Stimulated activated naive CD4-positive, alpha-beta T cell treated with Interleukin-2 at 50 U/mL for 16 hours (primary cell): ENCODE measurements at regions not wholly inside any gene's neighbourhood (a gene's known extent, or its start where the extent isn't known, plus 50 kb on each side); places are given as distances from the start of the nearest gene placed in this dataset.
"Not testable (repeated sequence)": the region's sequence is repeated elsewhere in the genome, so short reads cannot be mapped to it uniquely, and the experiment has no call there.

Source experiments
- DNase-seq: peaks from one replicate; lab custom pipeline; 2025; lab: John Stamatoyannopoulos, UW

GRCh38 chr2:220781622-220782241, 790.4 kb downstream of the EPHA4 start:
- no peak for DNase-seq

- DNase-seq, result no peak
These were observed 789.4 kb downstream of the EPHA4 start for GRCh38 chr2:220782609-220783113.

GRCh38 chr2:220783671-220784070, 788.4 kb downstream of the EPHA4 start:
- no peak for DNase-seq

GRCh38 chr2:220785178-220785577, 786.9 kb downstream of the EPHA4 start:
- no peak for DNase-seq

GRCh38 chr2:220786216-220786615, 785.9 kb downstream of the EPHA4 start:
- DNase-seq, result no peak

GRCh38 chr2:220787251-220787650, 784.9 kb downstream of the EPHA4 start:
- DNase-seq, result no peak

GRCh38 chr2:220789961-220790360, 782.1 kb downstream of the EPHA4 start:
- DNase-seq, result no peak

GRCh38 chr2:220795705-220796104, 776.4 kb downstream of the EPHA4 start:
- no peak for DNase-seq

- DNase-seq, result no peak
These were observed 761.0 kb downstream of the EPHA4 start for GRCh38 chr2:220811115-220811514.

GRCh38 chr2:220811952-220812570, 760.0 kb downstream of the EPHA4 start:
- no peak for DNase-seq

- no peak for DNase-seq
These were observed 757.7 kb downstream of the EPHA4 start for GRCh38 chr2:220814441-220814840.

GRCh38 chr2:220815698-220816097, 756.4 kb downstream of the EPHA4 start:
- DNase-seq, result no peak

- DNase-seq, result no peak
These were observed 750.4 kb downstream of the EPHA4 start for GRCh38 chr2:220821683-220822082.

GRCh38 chr2:220823590-220823989, 748.5 kb downstream of the EPHA4 start:
- DNase-seq, result not testable (repeated sequence)

- no peak for DNase-seq
These were observed 738.7 kb downstream of the EPHA4 start for GRCh38 chr2:220833446-220833845.

- DNase-seq, result no peak
These were observed 736.5 kb downstream of the EPHA4 start for GRCh38 chr2:220835583-220835982.

- no peak for DNase-seq
These were observed 734.9 kb downstream of the EPHA4 start for GRCh38 chr2:220837226-220837625.

GRCh38 chr2:220842901-220843665, 729.0 kb downstream of the EPHA4 start:
- DNase-seq, result no peak

GRCh38 chr2:220845766-220846273, 726.3 kb downstream of the EPHA4 start:
- DNase-seq, result no peak

GRCh38 chr2:220847006-220847405, 725.1 kb downstream of the EPHA4 start:
- no peak for DNase-seq

- no peak for DNase-seq
These were observed 724.5 kb downstream of the EPHA4 start for GRCh38 chr2:220847589-220847988.

GRCh38 chr2:220849433-220849832, 722.7 kb downstream of the EPHA4 start:
- DNase-seq, result no peak

- DNase-seq, result no peak
These were observed 722.0 kb downstream of the EPHA4 start for GRCh38 chr2:220850116-220850515.
